Esophagus squamous epithelium (tissue), 4 donors: ENCODE measurements at regions not wholly inside any gene's neighbourhood (a gene's known extent, or its start where the extent isn't known, plus 50 kb on each side); places are given as distances from the start of the nearest gene placed in this dataset.
"Not testable (repeated sequence)": the region's sequence is repeated elsewhere in the genome, so short reads cannot be mapped to it uniquely, and the experiment has no call there.

ENCODE experiments used
- POLR2A ChIP-seq, 4 donors: fragments of 450-650 bp; IDR thresholded peaks; one replicate each; pipeline ENCODE4 v1.6.1; 2017; ENCODE audit warnings: antibody characterized with exemption in 4 of 4, mild to moderate bottlenecking in 4 of 4, moderate library complexity in 3 of 4
- TF ChIP-seq, protein P1 (sequence below), 6 experiments: fragments of 450-650 bp in 4 of 6; fragments of 200-600 bp in 2 of 6; sonication (generic) in 2 of 6; IDR thresholded peaks; one replicate each; pipeline ENCODE4 v1.5.1; 2016 to 2019; ENCODE audit warnings: antibody characterized with exemption in 6 of 6, mild to moderate bottlenecking in 4 of 6, moderate library complexity in 4 of 6

GRCh38 chr21:6466081-6466698 is 4055.2 kb upstream of the TPTE start:
- not testable (repeated sequence) for TF ChIP-seq POLR2A (IDR thresholded peaks at IDR 0.05)
- TF ChIP-seq, protein P1, sequence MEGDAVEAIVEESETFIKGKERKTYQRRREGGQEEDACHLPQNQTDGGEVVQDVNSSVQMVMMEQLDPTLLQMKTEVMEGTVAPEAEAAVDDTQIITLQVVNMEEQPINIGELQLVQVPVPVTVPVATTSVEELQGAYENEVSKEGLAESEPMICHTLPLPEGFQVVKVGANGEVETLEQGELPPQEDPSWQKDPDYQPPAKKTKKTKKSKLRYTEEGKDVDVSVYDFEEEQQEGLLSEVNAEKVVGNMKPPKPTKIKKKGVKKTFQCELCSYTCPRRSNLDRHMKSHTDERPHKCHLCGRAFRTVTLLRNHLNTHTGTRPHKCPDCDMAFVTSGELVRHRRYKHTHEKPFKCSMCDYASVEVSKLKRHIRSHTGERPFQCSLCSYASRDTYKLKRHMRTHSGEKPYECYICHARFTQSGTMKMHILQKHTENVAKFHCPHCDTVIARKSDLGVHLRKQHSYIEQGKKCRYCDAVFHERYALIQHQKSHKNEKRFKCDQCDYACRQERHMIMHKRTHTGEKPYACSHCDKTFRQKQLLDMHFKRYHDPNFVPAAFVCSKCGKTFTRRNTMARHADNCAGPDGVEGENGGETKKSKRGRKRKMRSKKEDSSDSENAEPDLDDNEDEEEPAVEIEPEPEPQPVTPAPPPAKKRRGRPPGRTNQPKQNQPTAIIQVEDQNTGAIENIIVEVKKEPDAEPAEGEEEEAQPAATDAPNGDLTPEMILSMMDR (IDR thresholded peaks at IDR 0.05), result not testable (repeated sequence)
